ENCODE measurements at regions not wholly inside any gene's neighbourhood (a gene's known extent, or its start where the extent isn't known, plus 50 kb on each side); places are given as distances from the start of the nearest gene placed in this dataset.

DNA sequence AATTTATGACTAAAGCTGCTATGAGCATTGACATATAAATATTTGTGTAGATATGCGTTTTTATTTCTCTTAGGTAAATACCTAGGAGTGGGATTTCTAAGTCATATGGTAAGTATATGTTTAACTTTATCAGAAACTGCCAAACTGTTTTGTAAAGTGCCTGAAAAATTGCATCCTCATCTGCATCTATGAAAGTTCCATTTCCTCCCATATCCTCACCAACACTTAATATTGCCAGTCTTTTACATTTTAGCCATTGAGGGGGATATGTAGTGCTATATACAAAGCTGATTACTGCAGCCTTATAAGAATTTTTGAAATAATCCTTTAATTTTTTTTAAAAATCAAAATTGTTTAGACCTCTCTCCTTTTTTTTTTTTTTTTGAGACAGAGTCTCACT is 123.1 kb upstream of the SPRY4 start:
- Histone ChIP-seq H3K9me3 (replicated peaks; ENCODE audit: control insufficient read depth, insufficient read depth, low read length) (no peaks in the 10 kb centered on the region), H3K4me1 (ENCODE audit: control insufficient read depth, insufficient read depth, low read length) (no peaks in the 10 kb centered on the region), H2AFZ (ENCODE audit: control insufficient read depth, low read depth, low read length) (no peak overlapping the region), H3K79me2 (ENCODE audit: control insufficient read depth, insufficient read depth, low read length) (no peaks in the 10 kb centered on the region), H3K27ac (ENCODE audit: control insufficient read depth, insufficient read depth) (no peak overlapping the region), H3K4me3 (no peak overlapping the region), H3K9ac (ENCODE audit: control insufficient read depth, insufficient read depth, low read length) (no peak overlapping the region), H3K4me2 (ENCODE audit: control insufficient read depth, insufficient read depth) (no peak overlapping the region), H4K20me1 (ENCODE audit: control insufficient read depth, insufficient read depth) (no peaks in the 10 kb centered on the region), H3K27me3 (replicated peaks in 1 of 2; ENCODE audit: control insufficient read depth in 2 of 2, insufficient read depth in 2 of 2, low read length in 1 of 2) (no peaks in the 10 kb centered on the region; a peak in 1 of 4 replicates), H3K36me3 (ENCODE audit: control insufficient read depth in 2 of 2, insufficient read depth in 2 of 2, low read length in 1 of 2) (no peaks in the 10 kb centered on the region)
- DNase-seq (ENCODE audit: low read depth, low spot score) (no peak), ATAC-seq (no peak), FAIRE-seq (no peak)
- TF ChIP-seq GATAD2B (conservative IDR thresholded peaks at IDR 0.05; ENCODE audit: low read depth) (no peak), SMC3 (IDR thresholded peaks at IDR 0.05; ENCODE audit: borderline replicate concordance, low read length) (no peak), FOXM1 (IDR thresholded peaks at IDR 0.05; ENCODE audit: low read depth, low read length) (no peak), SMARCA5 (IDR thresholded peaks at IDR 0.05) (no peak), BACH1 (IDR thresholded peaks at IDR 0.05; ENCODE audit: borderline replicate concordance) (no peak), POLR2A (IDR thresholded peaks at IDR 0.05; ENCODE audit: low read depth, low read length) (no peak), NRF1 (conservative IDR thresholded peaks at IDR 0.05; ENCODE audit: low read depth, low read length) (no peak), HDAC2 (IDR thresholded peaks at IDR 0.05) (no peak), ESRRA (IDR thresholded peaks at IDR 0.05; ENCODE audit: low read length) (no peak), NR2C1 (IDR thresholded peaks at IDR 0.05) (no peak), SREBF1 (IDR thresholded peaks at IDR 0.05; ENCODE audit: low read length) (no peak), ZNF217 (IDR thresholded peaks at IDR 0.05) (no peak)
- TF ChIP-seq, protein P1, sequence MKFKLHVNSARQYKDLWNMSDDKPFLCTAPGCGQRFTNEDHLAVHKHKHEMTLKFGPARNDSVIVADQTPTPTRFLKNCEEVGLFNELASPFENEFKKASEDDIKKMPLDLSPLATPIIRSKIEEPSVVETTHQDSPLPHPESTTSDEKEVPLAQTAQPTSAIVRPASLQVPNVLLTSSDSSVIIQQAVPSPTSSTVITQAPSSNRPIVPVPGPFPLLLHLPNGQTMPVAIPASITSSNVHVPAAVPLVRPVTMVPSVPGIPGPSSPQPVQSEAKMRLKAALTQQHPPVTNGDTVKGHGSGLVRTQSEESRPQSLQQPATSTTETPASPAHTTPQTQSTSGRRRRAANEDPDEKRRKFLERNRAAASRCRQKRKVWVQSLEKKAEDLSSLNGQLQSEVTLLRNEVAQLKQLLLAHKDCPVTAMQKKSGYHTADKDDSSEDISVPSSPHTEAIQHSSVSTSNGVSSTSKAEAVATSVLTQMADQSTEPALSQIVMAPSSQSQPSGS (IDR thresholded peaks at IDR 0.05; ENCODE audit: low read length) = no peak
- TF ChIP-seq, protein P2, sequence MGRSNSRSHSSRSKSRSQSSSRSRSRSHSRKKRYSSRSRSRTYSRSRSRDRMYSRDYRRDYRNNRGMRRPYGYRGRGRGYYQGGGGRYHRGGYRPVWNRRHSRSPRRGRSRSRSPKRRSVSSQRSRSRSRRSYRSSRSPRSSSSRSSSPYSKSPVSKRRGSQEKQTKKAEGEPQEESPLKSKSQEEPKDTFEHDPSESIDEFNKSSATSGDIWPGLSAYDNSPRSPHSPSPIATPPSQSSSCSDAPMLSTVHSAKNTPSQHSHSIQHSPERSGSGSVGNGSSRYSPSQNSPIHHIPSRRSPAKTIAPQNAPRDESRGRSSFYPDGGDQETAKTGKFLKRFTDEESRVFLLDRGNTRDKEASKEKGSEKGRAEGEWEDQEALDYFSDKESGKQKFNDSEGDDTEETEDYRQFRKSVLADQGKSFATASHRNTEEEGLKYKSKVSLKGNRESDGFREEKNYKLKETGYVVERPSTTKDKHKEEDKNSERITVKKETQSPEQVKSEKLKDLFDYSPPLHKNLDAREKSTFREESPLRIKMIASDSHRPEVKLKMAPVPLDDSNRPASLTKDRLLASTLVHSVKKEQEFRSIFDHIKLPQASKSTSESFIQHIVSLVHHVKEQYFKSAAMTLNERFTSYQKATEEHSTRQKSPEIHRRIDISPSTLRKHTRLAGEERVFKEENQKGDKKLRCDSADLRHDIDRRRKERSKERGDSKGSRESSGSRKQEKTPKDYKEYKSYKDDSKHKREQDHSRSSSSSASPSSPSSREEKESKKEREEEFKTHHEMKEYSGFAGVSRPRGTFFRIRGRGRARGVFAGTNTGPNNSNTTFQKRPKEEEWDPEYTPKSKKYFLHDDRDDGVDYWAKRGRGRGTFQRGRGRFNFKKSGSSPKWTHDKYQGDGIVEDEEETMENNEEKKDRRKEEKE (IDR thresholded peaks at IDR 0.05) = no peak
- intact Hi-C loops (cut with micrococcal nuclease; ENCODE audit: unreplicated experiment) = no loop called here
- RAD21 ChIA-PET (ENCODE audit: unreplicated experiment) = no interaction called here
- BruUV-seq (replicated peaks) = no TSS peak
- 36% methylated on average over 1 of the region's 1 CpG for WGBS (ENCODE audit: insufficient coverage, insufficient replicate concordance, low lambda C conversion rate, missing lambda C conversion rate)
- POLR2A ChIA-PET = no interaction called here
- CTCF ChIA-PET = no interaction called here
- in situ Hi-C loops (cut with MboI) = no loop called here
- SMC1A ChIA-PET (ENCODE audit: uncharacterized antibody, unreplicated experiment) = no interaction called here

Measured in GM12878 (cell line).